GM21528 (cell line): ENCODE measurements at regions not wholly inside any gene's neighbourhood (a gene's known extent, or its start where the extent isn't known, plus 50 kb on each side); places are given as distances from the start of the nearest gene placed in this dataset.

Experiments used
- ATAC-seq: cut with Tn5 transposase; IDR thresholded peaks from one replicate; pipeline ENCODE4 v1.9.1; 2021; ENCODE audit warnings: mild to moderate bottlenecking, moderate library complexity; ENCODE audit not compliant: unreplicated experiment, low FRiP score

- ATAC-seq, result no peak
Observed at GRCh38 chr4:127555106-127555505, 77.7 kb upstream of the INTU start.

DNA sequence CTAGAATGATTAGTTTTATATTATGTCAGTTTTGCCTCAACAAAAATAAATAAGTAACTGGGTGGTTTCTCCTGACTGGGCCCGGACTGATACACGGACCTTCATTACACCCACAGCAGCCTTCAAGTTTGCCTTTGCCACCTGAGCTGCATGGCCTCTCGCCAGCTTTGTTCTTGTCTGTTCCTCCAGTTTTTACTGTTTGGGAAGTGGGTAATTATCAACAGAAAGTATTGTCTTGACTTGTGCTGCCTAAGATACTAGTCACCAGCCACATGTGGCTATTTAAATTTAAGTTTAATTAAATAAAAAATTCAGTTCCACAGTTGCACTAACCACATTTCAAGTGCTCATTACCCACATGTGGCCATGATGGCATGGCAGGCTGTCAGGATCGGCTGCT is 74.7 kb upstream of the INTU start:
- no peak for ATAC-seq

- ATAC-seq, result no peak
Observed at GRCh38 chr4:127558489-127559407, 74.0 kb upstream of the INTU start.

DNA sequence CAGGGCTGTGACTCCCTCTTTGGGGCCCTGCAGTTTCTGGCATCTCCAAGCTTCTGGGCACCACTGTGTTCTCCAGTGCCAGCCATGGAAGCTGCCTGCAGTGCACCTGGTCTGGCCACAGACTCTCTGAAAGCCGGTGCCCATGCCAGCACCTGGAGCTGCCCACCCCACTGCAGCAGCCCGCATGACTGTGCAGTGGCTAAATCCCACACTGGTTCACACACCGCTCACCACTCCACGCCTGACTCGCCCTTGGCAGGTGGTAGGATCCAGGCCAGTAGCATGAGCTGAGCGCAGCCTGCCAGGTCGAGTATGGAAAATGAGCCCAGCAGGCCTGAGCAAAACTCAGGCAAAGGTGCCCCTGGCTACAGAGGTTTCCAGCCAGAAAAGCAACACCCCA is 72.8 kb upstream of the INTU start:
- no peak for ATAC-seq

DNA sequence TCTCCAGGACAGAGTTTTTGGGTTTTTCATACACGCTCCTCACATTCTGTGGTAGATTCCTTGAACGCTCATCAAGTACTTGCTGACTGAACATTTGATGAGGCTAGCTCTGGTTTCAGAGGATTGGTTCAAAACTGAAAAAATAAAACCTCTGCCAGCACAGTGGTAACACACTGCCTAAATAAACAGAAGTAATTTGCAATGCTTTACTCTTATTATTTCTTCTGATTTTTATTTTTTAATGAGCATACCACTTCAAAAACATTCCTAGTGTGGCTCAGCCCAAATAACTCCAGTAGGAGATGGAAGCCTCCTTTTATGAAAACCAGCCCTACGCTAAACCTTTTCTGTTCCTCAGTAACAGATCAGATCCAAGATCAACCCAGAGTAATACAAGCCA is 72.0 kb upstream of the INTU start:
- ATAC-seq, result no peak

- ATAC-seq, result no peak
Observed at GRCh38 chr4:127574643-127575042, 58.1 kb upstream of the INTU start.

GRCh38 chr4:127575888-127576287 is 56.9 kb upstream of the INTU start:
- ATAC-seq, result no peak

GRCh38 chr4:127578491-127578890 is 54.3 kb upstream of the INTU start:
- ATAC-seq, result no peak

GRCh38 chr4:127578967-127579366 is 53.8 kb upstream of the INTU start:
- ATAC-seq, result no peak

DNA sequence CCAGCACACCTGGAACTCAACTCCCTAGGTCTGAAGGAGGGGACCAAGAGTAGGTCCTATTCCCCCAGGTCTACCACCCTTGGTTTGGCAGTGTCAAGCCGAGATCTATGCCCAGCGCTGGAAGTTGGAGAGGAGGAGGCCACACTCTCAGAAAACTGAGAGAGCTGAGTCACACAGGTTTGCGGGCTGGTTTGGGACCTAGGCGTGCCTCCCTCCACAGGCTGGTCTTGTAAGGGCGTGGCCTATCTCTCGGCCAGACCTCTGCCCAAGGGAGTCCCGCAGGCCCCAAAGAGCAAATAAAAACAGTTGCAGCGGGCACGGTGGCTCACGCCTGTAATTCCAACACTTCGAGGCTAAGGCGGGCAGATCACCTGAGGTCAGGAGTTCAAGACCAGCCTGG is 52.9 kb upstream of the INTU start:
- ATAC-seq, result no peak

DNA sequence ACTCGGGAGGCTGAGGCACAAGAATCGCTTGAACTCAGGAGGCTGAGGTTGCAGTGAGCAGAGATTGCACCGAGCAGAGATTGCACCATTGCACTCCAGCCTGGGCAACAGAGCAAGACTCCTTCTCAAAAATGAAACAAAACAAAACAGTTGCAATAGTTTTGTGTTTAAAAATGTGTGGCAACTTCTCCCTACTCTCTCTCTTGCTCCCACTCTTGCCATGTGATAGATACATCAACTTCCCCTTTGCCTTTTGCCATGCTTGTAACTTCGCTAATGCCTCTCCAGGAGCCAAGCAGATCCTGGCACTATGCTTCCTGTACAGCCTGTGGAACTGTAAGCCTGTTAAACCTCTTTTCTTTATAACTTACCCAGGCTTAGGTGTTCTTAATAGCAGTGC is 52.5 kb upstream of the INTU start:
- ATAC-seq, result no peak

DNA sequence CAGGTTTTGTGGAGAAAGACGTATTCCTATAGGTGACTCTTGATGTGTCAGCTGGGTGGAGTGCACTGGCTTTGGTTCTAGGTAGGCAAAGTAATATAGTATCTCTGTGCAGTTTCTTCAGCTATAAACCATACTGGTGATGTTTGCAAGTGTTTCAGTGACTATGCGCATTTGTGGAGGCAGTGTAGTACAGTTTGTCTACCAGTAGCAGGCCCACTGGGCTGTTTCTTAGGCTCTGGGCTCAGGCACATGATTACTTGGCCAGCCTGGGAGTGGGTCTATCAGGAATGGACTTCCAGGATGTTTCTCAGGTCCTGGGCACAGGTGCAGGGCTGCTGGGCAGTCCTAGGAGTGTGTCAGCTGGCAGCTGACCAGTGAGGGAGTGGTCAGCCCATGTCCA is 51.9 kb upstream of the INTU start:
- no peak for ATAC-seq
